Endothelial cell of umbilical vein (primary cell): ENCODE measurements at regions not wholly inside any gene's neighbourhood (a gene's known extent, or its start where the extent isn't known, plus 50 kb on each side); places are given as distances from the start of the nearest gene placed in this dataset.

ENCODE experiments used
- BruUV-seq: library from RNA; stranded (reverse); fragments of 400-500 nt; replicated peaks from 2 replicates; lab custom pipeline; 2021; lab: Mats Ljungman, UMichigan
- CTCF ChIA-PET: fragments of 300-600, 350-600 bp; sonication (Branson Sonifier 250); formaldehyde crosslinking; loops from one replicate; lab custom pipeline; 2021; ENCODE audit warnings: antibody characterized with exemption, inconsistent platforms; lab: Charles Lee
- POLR2A ChIA-PET: fragments of 300-600, 350-600 bp; sonication (Branson Sonifier 250); formaldehyde crosslinking; loops from one replicate; lab custom pipeline; 2021; ENCODE audit warnings: antibody characterized with exemption, inconsistent platforms; lab: Charles Lee
- DNase-seq: peaks from one replicate; pipeline ENCODE4 v3.0.0-alpha.2; 2011; ENCODE audit warnings: low read depth, low spot score
- FAIRE-seq: peaks from 2 replicates; lab custom pipeline; 2011; peaks lifted over from hg19 to GRCh38; lab: Jason Lieb, UNC
- H2AFZ ChIP-seq: 2 replicates; pipeline ENCODE4 v1.6.0; 2012; ENCODE audit warnings: low read depth, low read length, control low read depth, inconsistent platforms
- H3K27ac ChIP-seq: 2 replicates; pipeline ENCODE4 v1.5.1; 2011; ENCODE audit warnings: low read depth, mild to moderate bottlenecking, control low read depth, low read length, moderate library complexity; ENCODE audit not compliant: insufficient read depth
- H3K27me3 ChIP-seq, 2 experiments: 2 replicates each; pipeline versions ENCODE4 v1.6.0 to v1.6.1; 2011; ENCODE audit warnings: low read length in 2 of 2, mixed read lengths in 1 of 2; ENCODE audit not compliant: control insufficient read depth in 2 of 2, insufficient read depth in 2 of 2
- H3K36me3 ChIP-seq, 2 experiments: 2 replicates in 1 of 2; 3 replicates in 1 of 2; pipeline ENCODE4 v1.5.1; 2011; ENCODE audit warnings: low read length in 2 of 2, mild to moderate bottlenecking in 1 of 2, moderate library complexity in 1 of 2; ENCODE audit not compliant: control insufficient read depth in 2 of 2, insufficient read depth in 2 of 2; ENCODE audit errors: extremely low read depth in 1 of 2
- H3K4me1 ChIP-seq: 3 replicates; pipeline ENCODE4 v1.5.1; 2011; ENCODE audit warnings: mild to moderate bottlenecking, low read length; ENCODE audit not compliant: control insufficient read depth, insufficient read depth; ENCODE audit errors: extremely low read depth
- H3K4me2 ChIP-seq: 2 replicates; pipeline ENCODE4 v1.6.1; 2011; ENCODE audit warnings: low read length, control low read depth, mixed read lengths; ENCODE audit not compliant: insufficient read depth
- H3K4me3 ChIP-seq, 3 experiments: fragments of 200-600 bp in 1 of 3; sonication (generic), shearing (Covaris generic) in 1 of 3; replicated peaks in 1 of 3; 2 replicates each; pipeline ENCODE4 v1.5.1; 2011 to 2016; ENCODE audit warnings: control low read depth in 3 of 3, low read length in 3 of 3, mild to moderate bottlenecking in 2 of 3, inconsistent platforms in 1 of 3, low read depth in 1 of 3, moderate library complexity in 1 of 3; ENCODE audit not compliant: insufficient read depth in 1 of 3
- H3K79me2 ChIP-seq: 2 replicates; pipeline ENCODE4 v1.6.0; 2012; ENCODE audit warnings: low read length, inconsistent platforms; ENCODE audit not compliant: control insufficient read depth, insufficient read depth
- H3K9ac ChIP-seq: replicated peaks from 2 replicates; pipeline ENCODE3; 2011; ENCODE audit warnings: low read length, control low read depth; ENCODE audit not compliant: insufficient read depth; ENCODE audit errors: extremely low read depth
- H3K9me1 ChIP-seq: replicated peaks from 3 replicates; pipeline ENCODE4 v1.6.0; 2011; ENCODE audit warnings: mild to moderate bottlenecking, low read length; ENCODE audit not compliant: control insufficient read depth, insufficient read depth; ENCODE audit errors: extremely low read depth
- H3K9me3 ChIP-seq: replicated peaks from 2 replicates; pipeline ENCODE4 v1.5.1; 2012; ENCODE audit warnings: low read length, inconsistent platforms; ENCODE audit not compliant: control insufficient read depth, insufficient read depth
- H4K20me1 ChIP-seq: replicated peaks from 2 replicates; pipeline ENCODE3; 2011; ENCODE audit warnings: mild to moderate bottlenecking, low read length; ENCODE audit not compliant: control insufficient read depth, insufficient read depth; ENCODE audit errors: extremely low read depth
- EZH2 ChIP-seq: IDR thresholded peaks from 2 replicates; pipeline ENCODE4 v1.6.1; 2012; ENCODE audit warnings: borderline replicate concordance, low read depth, mild to moderate bottlenecking, moderate library complexity, low read length, inconsistent platforms; ENCODE audit not compliant: severe bottlenecking
- FOS ChIP-seq: IDR thresholded peaks from 2 replicates; pipeline ENCODE4 v1.6.1; 2011; ENCODE audit warnings: mild to moderate bottlenecking, low read length, moderate library complexity, borderline replicate concordance; ENCODE audit not compliant: insufficient read depth
- GATA2 ChIP-seq: IDR thresholded peaks from 2 replicates; pipeline ENCODE4 v1.7.0; 2011; ENCODE audit warnings: low read depth, mild to moderate bottlenecking, moderate library complexity, mixed read lengths, low read length; ENCODE audit not compliant: insufficient read length, insufficient read depth
- JUN ChIP-seq: IDR thresholded peaks from 2 replicates; pipeline ENCODE4 v1.6.1; 2011; ENCODE audit warnings: borderline replicate concordance, low read depth; ENCODE audit not compliant: insufficient read length, insufficient read depth
- MYC ChIP-seq: IDR thresholded peaks from one replicate; pipeline ENCODE4 v1.6.1; 2011; ENCODE audit warnings: mild to moderate bottlenecking, low read depth, low read length
- POLR2A ChIP-seq: IDR thresholded peaks from 2 replicates; pipeline ENCODE4 v1.6.1; 2012; ENCODE audit warnings: low read depth, mild to moderate bottlenecking, control low read depth, low read length
- POLR2AphosphoS5 ChIP-seq: IDR thresholded peaks from 2 replicates; pipeline ENCODE4 v1.6.1; 2012; ENCODE audit warnings: low read depth, mild to moderate bottlenecking, control low read depth, low read length, moderate library complexity; ENCODE audit not compliant: insufficient read depth
- dilution Hi-C: fragments of 300-500 bp; cut with MboI; formaldehyde crosslinking; loops from one replicate; pipeline ENCODE4 v1.15.0; 2019; ENCODE audit warnings: low sequenced_read_pairs; ENCODE audit not compliant: extremely low pct_ligation_motif_present
- intact Hi-C: fragments of 100-400 bp; cut with micrococcal nuclease; formaldehyde crosslinking; loops from one replicate; pipeline ENCODE4 v1.10.0; 2022
- TF ChIP-seq, protein P1 (sequence below), 2 donors: IDR thresholded peaks; 1 replicate in 1 of 2; 2 replicates in 1 of 2; pipeline ENCODE4 v1.5.1; 2011; ENCODE audit warnings: low read length in 2 of 2, mild to moderate bottlenecking in 2 of 2, moderate library complexity in 2 of 2, control low read depth in 1 of 2, inconsistent platforms in 1 of 2, low read depth in 1 of 2; ENCODE audit not compliant: insufficient read depth in 1 of 2; ENCODE audit errors: extremely low read depth in 1 of 2
- TF ChIP-seq, protein P2 (sequence below): IDR thresholded peaks from 2 replicates; pipeline ENCODE4 v1.6.1; 2011; ENCODE audit not compliant: insufficient read depth, insufficient read length

DNA sequence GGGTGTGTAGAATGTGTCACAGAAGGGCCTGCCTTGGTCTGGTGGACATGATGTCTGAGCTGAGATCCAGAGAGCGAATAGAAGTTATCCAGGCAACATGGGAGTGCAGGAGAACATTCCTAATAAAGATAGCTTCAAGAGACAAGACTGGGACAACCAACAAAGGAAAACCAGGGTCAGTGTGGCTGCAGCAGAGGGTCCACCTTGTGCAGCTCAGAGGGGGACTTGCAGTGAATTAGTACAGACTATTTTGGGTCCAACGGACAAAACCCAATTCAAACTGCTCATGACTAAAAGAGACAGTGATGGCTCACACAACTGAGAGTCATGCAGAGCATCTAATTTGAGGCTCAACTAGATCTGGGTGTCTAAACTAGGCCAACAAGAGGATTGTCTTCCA is 192.1 kb downstream of the CBLN1 start:
- Histone ChIP-seq H3K4me1 (no peaks in the 10 kb centered on the region), H2AFZ (no peak overlapping the region), H3K4me2 (no peak overlapping the region), H4K20me1 (no peaks in the 10 kb centered on the region), H3K27me3 (no peaks in the 10 kb centered on the region), H3K9me3 (peaks cover 12% of the 10 kb centered on the region), H3K9ac (no peak overlapping the region), H3K36me3 (no peaks in the 10 kb centered on the region), H3K79me2 (no peaks in the 10 kb centered on the region), H3K9me1 (no peaks in the 10 kb centered on the region), H3K27ac (no peak overlapping the region), H3K4me3 (no peak overlapping the region)
- intact Hi-C loops = no loop called here
- ChIA-PET CTCF (no interaction called here), POLR2A (no interaction called here)
- dilution Hi-C loops = no loop called here
- no peak for FAIRE-seq
- TF ChIP-seq POLR2AphosphoS5 (no peak), JUN (no peak), FOS (no peak), POLR2A (no peak), MYC (no peak), GATA2 (no peak), EZH2 (no peak)
- TF ChIP-seq, protein P1, sequence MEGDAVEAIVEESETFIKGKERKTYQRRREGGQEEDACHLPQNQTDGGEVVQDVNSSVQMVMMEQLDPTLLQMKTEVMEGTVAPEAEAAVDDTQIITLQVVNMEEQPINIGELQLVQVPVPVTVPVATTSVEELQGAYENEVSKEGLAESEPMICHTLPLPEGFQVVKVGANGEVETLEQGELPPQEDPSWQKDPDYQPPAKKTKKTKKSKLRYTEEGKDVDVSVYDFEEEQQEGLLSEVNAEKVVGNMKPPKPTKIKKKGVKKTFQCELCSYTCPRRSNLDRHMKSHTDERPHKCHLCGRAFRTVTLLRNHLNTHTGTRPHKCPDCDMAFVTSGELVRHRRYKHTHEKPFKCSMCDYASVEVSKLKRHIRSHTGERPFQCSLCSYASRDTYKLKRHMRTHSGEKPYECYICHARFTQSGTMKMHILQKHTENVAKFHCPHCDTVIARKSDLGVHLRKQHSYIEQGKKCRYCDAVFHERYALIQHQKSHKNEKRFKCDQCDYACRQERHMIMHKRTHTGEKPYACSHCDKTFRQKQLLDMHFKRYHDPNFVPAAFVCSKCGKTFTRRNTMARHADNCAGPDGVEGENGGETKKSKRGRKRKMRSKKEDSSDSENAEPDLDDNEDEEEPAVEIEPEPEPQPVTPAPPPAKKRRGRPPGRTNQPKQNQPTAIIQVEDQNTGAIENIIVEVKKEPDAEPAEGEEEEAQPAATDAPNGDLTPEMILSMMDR (IDR thresholded peaks at IDR 0.05; ENCODE audit: extremely low read depth in 1 of 2, insufficient read depth in 1 of 2, low read depth in 1 of 2, low read length in 2 of 2) = no peak
- TF ChIP-seq, protein P2, sequence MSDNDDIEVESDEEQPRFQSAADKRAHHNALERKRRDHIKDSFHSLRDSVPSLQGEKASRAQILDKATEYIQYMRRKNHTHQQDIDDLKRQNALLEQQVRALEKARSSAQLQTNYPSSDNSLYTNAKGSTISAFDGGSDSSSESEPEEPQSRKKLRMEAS = no peak
- BruUV-seq = no TSS peak
- DNase-seq = no peak
